ENCODE measurements at regions not wholly inside any gene's neighbourhood (a gene's known extent, or its start where the extent isn't known, plus 50 kb on each side); places are given as distances from the start of the nearest gene placed in this dataset.

- no peak for DNase-seq
- Histone ChIP-seq H3K4me3 (no peak overlapping the region), H3K9ac (ENCODE audit: insufficient read depth in 1 of 2, low read length in 2 of 2) (no peak overlapping the region), H3K9me3 (ENCODE audit: control insufficient read depth in 4 of 4, insufficient read depth in 3 of 4, low read length in 3 of 4) (peaks cover 0 to 5% (median 1%) of the 10 kb centered on the region in 4 donors), H3K27ac (ENCODE audit: low read depth in 1 of 2, low read length in 1 of 2) (no peak overlapping the region), H3K27me3 (ENCODE audit: control insufficient read depth in 3 of 3, insufficient read depth in 3 of 3, low read length in 2 of 3) (no peaks in the 10 kb centered on the region), H3K36me3 (ENCODE audit: control insufficient read depth in 4 of 4, insufficient read depth in 4 of 4, low read length in 4 of 4) (no peaks in the 10 kb centered on the region), H3K4me1 (ENCODE audit: control insufficient read depth in 5 of 5, insufficient read depth in 5 of 5, low read length in 5 of 5) (no peaks in the 10 kb centered on the region)
- ATAC-seq (ENCODE audit: insufficient read depth, low FRiP score): no peak
- TF ChIP-seq, protein P1, sequence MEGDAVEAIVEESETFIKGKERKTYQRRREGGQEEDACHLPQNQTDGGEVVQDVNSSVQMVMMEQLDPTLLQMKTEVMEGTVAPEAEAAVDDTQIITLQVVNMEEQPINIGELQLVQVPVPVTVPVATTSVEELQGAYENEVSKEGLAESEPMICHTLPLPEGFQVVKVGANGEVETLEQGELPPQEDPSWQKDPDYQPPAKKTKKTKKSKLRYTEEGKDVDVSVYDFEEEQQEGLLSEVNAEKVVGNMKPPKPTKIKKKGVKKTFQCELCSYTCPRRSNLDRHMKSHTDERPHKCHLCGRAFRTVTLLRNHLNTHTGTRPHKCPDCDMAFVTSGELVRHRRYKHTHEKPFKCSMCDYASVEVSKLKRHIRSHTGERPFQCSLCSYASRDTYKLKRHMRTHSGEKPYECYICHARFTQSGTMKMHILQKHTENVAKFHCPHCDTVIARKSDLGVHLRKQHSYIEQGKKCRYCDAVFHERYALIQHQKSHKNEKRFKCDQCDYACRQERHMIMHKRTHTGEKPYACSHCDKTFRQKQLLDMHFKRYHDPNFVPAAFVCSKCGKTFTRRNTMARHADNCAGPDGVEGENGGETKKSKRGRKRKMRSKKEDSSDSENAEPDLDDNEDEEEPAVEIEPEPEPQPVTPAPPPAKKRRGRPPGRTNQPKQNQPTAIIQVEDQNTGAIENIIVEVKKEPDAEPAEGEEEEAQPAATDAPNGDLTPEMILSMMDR (IDR thresholded peaks at IDR 0.05; ENCODE audit: control extremely low read depth, extremely low read depth): no peak
- 80 to 88% methylated on average over 13 of the region's 13 CpGs for WGBS, 2 donors
These were observed 722.9 kb upstream of the EEF2KMT start for GRCh38 chr16:5820472-5820871.

DNA sequence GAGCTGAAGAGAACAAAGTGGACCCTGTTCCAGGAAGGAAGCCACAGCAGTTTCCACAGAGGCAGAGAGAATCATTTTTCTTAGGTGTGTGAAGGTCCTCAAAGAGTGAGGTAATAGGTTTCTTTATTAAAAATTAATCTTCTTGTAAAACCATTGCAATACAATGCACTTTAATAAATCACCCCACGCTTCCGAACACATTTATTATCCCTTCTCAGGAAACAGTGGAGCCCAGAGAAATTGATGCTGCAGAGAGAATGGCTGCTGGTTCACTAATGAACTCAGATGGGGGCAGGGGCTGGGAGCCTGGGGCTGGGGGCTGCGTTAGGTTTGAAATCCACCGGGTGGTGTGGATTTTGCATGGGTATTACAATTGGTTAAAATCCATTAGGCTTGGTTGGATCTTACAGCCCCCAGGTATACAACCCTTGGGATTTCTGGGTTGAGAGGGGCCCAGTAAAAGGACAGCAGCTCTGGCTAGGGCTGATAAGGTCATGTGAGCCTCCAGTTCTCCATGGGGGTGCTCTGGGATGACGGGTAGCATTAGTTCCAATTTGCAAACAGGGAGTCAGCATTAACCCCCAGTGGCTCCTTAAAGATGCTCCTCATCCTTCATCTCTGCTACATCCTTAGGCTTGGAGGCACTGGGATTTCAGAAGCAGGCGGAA is 718.1 kb upstream of the EEF2KMT start:
- H3K27ac ChIP-seq (ENCODE audit: low read depth in 1 of 2, low read length in 1 of 2): no peak overlapping the region
- no peaks in the 10 kb centered on the region for H3K36me3 ChIP-seq (ENCODE audit: control insufficient read depth in 4 of 4, insufficient read depth in 4 of 4, low read length in 4 of 4)
- no peak overlapping the region for H3K4me3 ChIP-seq
- WGBS, 2 donors: 75 to 76% methylated on average over 6 of the region's 6 CpGs
- peaks cover 0 to 3% (median 1%) of the 10 kb centered on the region in 4 donors for H3K9me3 ChIP-seq (ENCODE audit: control insufficient read depth in 4 of 4, insufficient read depth in 3 of 4, low read length in 3 of 4)
- no peaks in the 10 kb centered on the region for H3K27me3 ChIP-seq (ENCODE audit: control insufficient read depth in 3 of 3, insufficient read depth in 3 of 3, low read length in 2 of 3)
- no peak overlapping the region for H3K9ac ChIP-seq (ENCODE audit: insufficient read depth in 1 of 2, low read length in 2 of 2)
- TF ChIP-seq, protein P1 (IDR thresholded peaks at IDR 0.05; ENCODE audit: control extremely low read depth, extremely low read depth): no peak
- DNase-seq (no peak), ATAC-seq (ENCODE audit: insufficient read depth, low FRiP score) (no peak)
- no peaks in the 10 kb centered on the region for H3K4me1 ChIP-seq (ENCODE audit: control insufficient read depth in 5 of 5, insufficient read depth in 5 of 5, low read length in 5 of 5)

DNA sequence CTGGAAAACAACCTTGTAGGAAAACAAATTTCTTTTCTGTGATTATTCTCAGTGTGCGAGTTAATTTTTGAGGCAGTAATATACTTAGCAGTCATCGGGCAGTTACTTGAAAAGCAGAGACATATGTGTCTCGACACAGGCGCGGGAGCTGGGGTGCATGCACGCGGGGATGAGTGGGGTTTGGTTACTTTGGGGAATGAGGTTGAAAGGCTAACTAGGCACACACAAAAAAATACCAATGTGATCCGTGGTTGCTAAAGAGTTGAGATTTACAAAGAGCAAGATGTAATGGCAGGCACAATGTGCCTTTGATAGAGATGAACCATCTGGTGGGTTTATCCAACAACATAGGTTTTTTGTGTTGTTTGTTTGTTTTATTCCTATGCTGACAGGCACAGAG is 703.8 kb upstream of the EEF2KMT start:
- no peaks in the 10 kb centered on the region for H3K4me1 ChIP-seq (ENCODE audit: control insufficient read depth in 5 of 5, insufficient read depth in 5 of 5, low read length in 5 of 5)
- TF ChIP-seq, protein P1 (IDR thresholded peaks at IDR 0.05; ENCODE audit: control extremely low read depth, extremely low read depth): no peak
- H3K4me3 ChIP-seq: no peak overlapping the region
- H3K9me3 ChIP-seq (ENCODE audit: control insufficient read depth in 4 of 4, insufficient read depth in 3 of 4, low read length in 3 of 4): peaks cover 0 to 7% (median 3%) of the 10 kb centered on the region in 4 donors
- H3K27me3 ChIP-seq (ENCODE audit: control insufficient read depth in 3 of 3, insufficient read depth in 3 of 3, low read length in 2 of 3): no peaks in the 10 kb centered on the region
- no peak for DNase-seq
- 89 to 94% methylated on average over 8 of the region's 8 CpGs for WGBS, 2 donors
- H3K27ac ChIP-seq (ENCODE audit: low read depth in 1 of 2, low read length in 1 of 2): no peak overlapping the region
- no peaks in the 10 kb centered on the region for H3K36me3 ChIP-seq (ENCODE audit: control insufficient read depth in 4 of 4, insufficient read depth in 4 of 4, low read length in 4 of 4)
- no peak overlapping the region for H3K9ac ChIP-seq (ENCODE audit: insufficient read depth in 1 of 2, low read length in 2 of 2)
- ATAC-seq (ENCODE audit: insufficient read depth, low FRiP score): no peak

- Histone ChIP-seq H3K4me1 (ENCODE audit: control insufficient read depth in 5 of 5, insufficient read depth in 5 of 5, low read length in 5 of 5) (no peaks in the 10 kb centered on the region), H3K4me3 (no peak overlapping the region), H3K27ac (ENCODE audit: low read depth in 1 of 2, low read length in 1 of 2) (no peak overlapping the region), H3K27me3 (ENCODE audit: control insufficient read depth in 3 of 3, insufficient read depth in 3 of 3, low read length in 2 of 3) (peaks cover 0 to 7% (median 0%) of the 10 kb centered on the region in 3 donors), H3K9ac (ENCODE audit: insufficient read depth in 1 of 2, low read length in 2 of 2) (no peak overlapping the region), H3K9me3 (ENCODE audit: control insufficient read depth in 4 of 4, insufficient read depth in 3 of 4, low read length in 3 of 4) (peaks cover 0 to 2% (median 0%) of the 10 kb centered on the region in 4 donors), H3K36me3 (ENCODE audit: control insufficient read depth in 4 of 4, insufficient read depth in 4 of 4, low read length in 4 of 4) (no peaks in the 10 kb centered on the region)
- TF ChIP-seq, protein P1 (IDR thresholded peaks at IDR 0.05; ENCODE audit: control extremely low read depth, extremely low read depth): no peak
- no peak for DNase-seq
- ATAC-seq (ENCODE audit: insufficient read depth, low FRiP score): no peak
- 65 to 68% methylated on average over 5 of the region's 5 CpGs for WGBS, 2 donors
These were observed 696.0 kb upstream of the EEF2KMT start for GRCh38 chr16:5793556-5793955.

Data from lung (tissue), 11 donors.